HG03064 (cell line): ENCODE measurements at regions not wholly inside any gene's neighbourhood (a gene's known extent, or its start where the extent isn't known, plus 50 kb on each side); places are given as distances from the start of the nearest gene placed in this dataset.

Source experiments
- ATAC-seq: cut with Tn5 transposase; IDR thresholded peaks from one replicate; pipeline ENCODE4 v1.9.1; 2021; ENCODE audit warnings: low read depth; ENCODE audit not compliant: unreplicated experiment

- no peak for ATAC-seq
Observed at GRCh38 chr4:44872246-44872645, 145.9 kb upstream of the GNPDA2 start.

GRCh38 chr4:44871133-44871532, 144.8 kb upstream of the GNPDA2 start:
- no peak for ATAC-seq

- ATAC-seq, result no peak
Observed at GRCh38 chr4:44869985-44870384, 143.6 kb upstream of the GNPDA2 start.

GRCh38 chr4:44869222-44869882, 143.0 kb upstream of the GNPDA2 start:
- ATAC-seq, result no peak

- ATAC-seq, result no peak
Observed at GRCh38 chr4:44861756-44862155, 135.4 kb upstream of the GNPDA2 start.

- ATAC-seq, result no peak
Observed at GRCh38 chr4:44859477-44859876, 133.1 kb upstream of the GNPDA2 start.

- no peak for ATAC-seq
Observed at GRCh38 chr4:44848466-44848865, 122.1 kb upstream of the GNPDA2 start.

GRCh38 chr4:44845993-44846392, 119.6 kb upstream of the GNPDA2 start:
- no peak for ATAC-seq

- ATAC-seq, result no peak
Observed at GRCh38 chr4:44845309-44845708, 119.0 kb upstream of the GNPDA2 start.

GRCh38 chr4:44842531-44842930, 116.2 kb upstream of the GNPDA2 start:
- ATAC-seq, result no peak

- ATAC-seq, result no peak
Observed at GRCh38 chr4:44817930-44818329, 91.6 kb upstream of the GNPDA2 start.

GRCh38 chr4:44806071-44806470, 79.7 kb upstream of the GNPDA2 start:
- no peak for ATAC-seq

GRCh38 chr4:44804301-44804700, 77.9 kb upstream of the GNPDA2 start:
- no peak for ATAC-seq

- ATAC-seq, result no peak
Observed at GRCh38 chr4:44801384-44801783, 75.0 kb upstream of the GNPDA2 start.

GRCh38 chr4:44791831-44792230, 65.5 kb upstream of the GNPDA2 start:
- no peak for ATAC-seq

GRCh38 chr4:44777115-44777514, 50.8 kb upstream of the GNPDA2 start:
- no peak for ATAC-seq
